T-helper 17 cell (primary cell): ENCODE measurements at regions not wholly inside any gene's neighbourhood (a gene's known extent, or its start where the extent isn't known, plus 50 kb on each side); places are given as distances from the start of the nearest gene placed in this dataset.

Source experiments
- ATAC-seq: fragments of 150-1000 bp; cut with Tn5 transposase; 2 replicates; pipeline ENCODE4 v1.10.0; 2021; ENCODE audit warnings: mild to moderate bottlenecking, moderate library complexity
- DNase-seq, 3 donors: peaks; one replicate each; pipeline versions ENCODE4 v3.0.0 to v3.0.0-alpha.2; 2020 to 2021
- H3K9me3 ChIP-seq: one replicate; pipeline ENCODE4 v1.7.0; 2013; ENCODE audit warnings: low read length, mild to moderate bottlenecking; ENCODE audit not compliant: control insufficient read depth, poor library complexity, severe bottlenecking
- H3K27ac Mint-ChIP-seq: one replicate; pipeline ENCODE4 v1.8.0; 2022; ENCODE audit warnings: mild to moderate bottlenecking, moderate library complexity, mixed read lengths
- H3K27me3 Mint-ChIP-seq: one replicate; pipeline ENCODE4 v1.8.0; 2022; ENCODE audit warnings: mixed read lengths
- H3K36me3 Mint-ChIP-seq: one replicate; pipeline ENCODE4 v1.8.0; 2022; ENCODE audit warnings: low read depth, mixed read lengths
- H3K4me1 Mint-ChIP-seq: one replicate; pipeline ENCODE4 v1.8.0; 2022; ENCODE audit warnings: mild to moderate bottlenecking, mixed read lengths
- H3K4me3 Mint-ChIP-seq: one replicate; pipeline ENCODE4 v1.8.0; 2022; ENCODE audit warnings: mild to moderate bottlenecking, moderate library complexity, mixed read lengths

GRCh38 chr22:47236718-47237117 is 474.3 kb downstream of the TBC1D22A start:
- Mint-ChIP-seq H3K36me3 (no peaks in the 10 kb centered on the region), H3K4me1 (no peaks in the 10 kb centered on the region), H3K27me3 (no peaks in the 10 kb centered on the region), H3K4me3 (no peak overlapping the region), H3K27ac (no peak overlapping the region)
- H3K9me3 ChIP-seq, result no peaks in the 10 kb centered on the region
- no peak for ATAC-seq
- DNase-seq, result no peak

- Mint-ChIP-seq H3K4me3 (no peak overlapping the region), H3K27ac (no peak overlapping the region), H3K4me1 (no peaks in the 10 kb centered on the region), H3K27me3 (no peaks in the 10 kb centered on the region), H3K36me3 (no peaks in the 10 kb centered on the region)
- H3K9me3 ChIP-seq, result no peaks in the 10 kb centered on the region
- DNase-seq, result no peak
- ATAC-seq, result no peak
Measured at GRCh38 chr22:47236161-47236560, 473.7 kb downstream of the TBC1D22A start.

GRCh38 chr22:47233316-47234243 is 471.1 kb downstream of the TBC1D22A start:
- Mint-ChIP-seq H3K36me3 (no peaks in the 10 kb centered on the region), H3K27ac (no peak overlapping the region), H3K4me3 (no peak overlapping the region), H3K4me1 (no peaks in the 10 kb centered on the region), H3K27me3 (no peaks in the 10 kb centered on the region)
- no peaks in the 10 kb centered on the region for H3K9me3 ChIP-seq
- DNase-seq, result no peak
- no peak for ATAC-seq

GRCh38 chr22:47232753-47233152 is 470.3 kb downstream of the TBC1D22A start:
- ATAC-seq (no peak), DNase-seq (no peak)
- peaks cover 4% of the 10 kb centered on the region for H3K9me3 ChIP-seq
- no peak overlapping the region for H3K4me3 Mint-ChIP-seq
- no peaks in the 10 kb centered on the region for H3K27me3 Mint-ChIP-seq
- no peak overlapping the region for H3K27ac Mint-ChIP-seq
- H3K4me1 Mint-ChIP-seq, result no peaks in the 10 kb centered on the region
- no peaks in the 10 kb centered on the region for H3K36me3 Mint-ChIP-seq

GRCh38 chr22:47232197-47232596 is 469.7 kb downstream of the TBC1D22A start:
- Mint-ChIP-seq H3K4me3 (no peak overlapping the region), H3K36me3 (no peaks in the 10 kb centered on the region), H3K27me3 (no peaks in the 10 kb centered on the region), H3K27ac (no peak overlapping the region), H3K4me1 (no peaks in the 10 kb centered on the region)
- peaks cover 4% of the 10 kb centered on the region for H3K9me3 ChIP-seq
- no peak for ATAC-seq
- DNase-seq, result no peak

GRCh38 chr22:47231759-47232158 is 469.3 kb downstream of the TBC1D22A start:
- DNase-seq (no peak), ATAC-seq (no peak)
- H3K9me3 ChIP-seq, result peaks cover 4% of the 10 kb centered on the region
- Mint-ChIP-seq H3K27ac (no peak overlapping the region), H3K36me3 (no peaks in the 10 kb centered on the region), H3K27me3 (no peaks in the 10 kb centered on the region), H3K4me3 (no peak overlapping the region), H3K4me1 (no peaks in the 10 kb centered on the region)

GRCh38 chr22:47230741-47231140 is 468.3 kb downstream of the TBC1D22A start:
- Mint-ChIP-seq H3K36me3 (no peaks in the 10 kb centered on the region), H3K27ac (no peak overlapping the region)

GRCh38 chr22:47230251-47230650 is 467.8 kb downstream of the TBC1D22A start:
- no peak for DNase-seq
- Mint-ChIP-seq H3K27ac (no peak overlapping the region), H3K4me1 (no peaks in the 10 kb centered on the region), H3K27me3 (no peaks in the 10 kb centered on the region), H3K36me3 (no peaks in the 10 kb centered on the region), H3K4me3 (no peak overlapping the region)
- ATAC-seq, result no peak
- H3K9me3 ChIP-seq, result peaks cover 4% of the 10 kb centered on the region

More at GRCh38 chr22:47230741-47231140, 468.3 kb downstream of the TBC1D22A start:
- Mint-ChIP-seq H3K4me1 (no peaks in the 10 kb centered on the region), H3K4me3 (no peak overlapping the region), H3K27me3 (no peaks in the 10 kb centered on the region)
- H3K9me3 ChIP-seq, result peaks cover 4% of the 10 kb centered on the region
- no peak for ATAC-seq
- DNase-seq, result no peak

- H3K27me3 Mint-ChIP-seq, result no peaks in the 10 kb centered on the region
- ATAC-seq (no peak), DNase-seq (no peak)
- H3K27ac Mint-ChIP-seq, result no peak overlapping the region
- no peak overlapping the region for H3K4me3 Mint-ChIP-seq
- no peaks in the 10 kb centered on the region for H3K36me3 Mint-ChIP-seq
- H3K4me1 Mint-ChIP-seq, result no peaks in the 10 kb centered on the region
- H3K9me3 ChIP-seq, result peaks cover 4% of the 10 kb centered on the region
Measured at GRCh38 chr22:47228767-47229166, 466.3 kb downstream of the TBC1D22A start.

GRCh38 chr22:47225931-47226633 is 463.6 kb downstream of the TBC1D22A start:
- H3K27me3 Mint-ChIP-seq, result no peaks in the 10 kb centered on the region
- DNase-seq (no peak), ATAC-seq (no peak)
- no peak overlapping the region for H3K27ac Mint-ChIP-seq
- H3K9me3 ChIP-seq, result peaks cover 4% of the 10 kb centered on the region
- H3K4me1 Mint-ChIP-seq, result no peaks in the 10 kb centered on the region
- H3K4me3 Mint-ChIP-seq, result no peak overlapping the region
- no peaks in the 10 kb centered on the region for H3K36me3 Mint-ChIP-seq

- Mint-ChIP-seq H3K27me3 (no peaks in the 10 kb centered on the region), H3K36me3 (no peaks in the 10 kb centered on the region), H3K4me3 (no peak overlapping the region), H3K4me1 (no peaks in the 10 kb centered on the region), H3K27ac (no peak overlapping the region)
- H3K9me3 ChIP-seq, result peaks cover 4% of the 10 kb centered on the region
- DNase-seq (no peak), ATAC-seq (no peak)
Measured at GRCh38 chr22:47225080-47225930, 462.9 kb downstream of the TBC1D22A start.
